T-helper 1 cell (primary cell): ENCODE measurements at regions not wholly inside any gene's neighbourhood (a gene's known extent, or its start where the extent isn't known, plus 50 kb on each side); places are given as distances from the start of the nearest gene placed in this dataset.

Source experiments
- DNase-seq, 5 donors: peaks; one replicate each; pipeline ENCODE4 v3.0.0-alpha.2; 2012 to 2020

DNA sequence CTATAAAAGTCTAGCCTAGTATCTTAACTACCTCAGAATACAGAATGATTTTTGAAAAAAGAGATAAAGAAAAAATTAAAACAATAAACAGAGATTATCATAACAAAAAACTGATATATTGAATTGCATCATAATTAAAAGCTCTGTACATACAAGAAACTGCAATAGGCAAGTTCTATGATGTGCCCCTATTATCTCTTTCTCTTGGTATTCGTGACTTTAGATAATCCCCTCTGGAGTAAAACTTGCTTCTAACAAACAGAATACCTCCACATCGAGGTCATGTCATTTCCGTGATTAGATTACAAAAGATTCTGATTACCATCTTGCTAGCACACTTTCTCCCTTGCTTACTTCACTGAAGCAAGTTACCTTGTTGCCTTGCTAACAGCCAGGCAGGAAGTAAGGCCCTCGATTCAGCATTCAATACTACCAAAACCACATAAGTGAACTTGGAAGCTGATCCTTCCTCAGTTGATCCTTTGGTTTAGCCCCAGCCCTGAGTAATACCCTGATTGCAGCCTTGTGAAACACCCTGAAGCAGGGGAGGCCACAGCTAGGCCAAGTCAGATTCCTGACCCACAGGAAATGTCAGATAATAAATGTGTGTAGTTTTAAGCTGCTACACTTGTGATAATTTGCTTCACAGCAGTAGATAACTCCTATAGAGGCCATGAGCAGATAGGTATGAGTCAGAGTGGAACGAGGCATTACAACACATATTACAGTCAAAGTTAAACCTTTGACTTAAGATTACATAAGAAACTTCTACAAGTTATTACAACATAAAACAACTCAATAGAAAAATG is 53.7 kb upstream of the TMX4 start:
- peak in 1 of 5 donors; percentile 2 for DNase-seq

DNA sequence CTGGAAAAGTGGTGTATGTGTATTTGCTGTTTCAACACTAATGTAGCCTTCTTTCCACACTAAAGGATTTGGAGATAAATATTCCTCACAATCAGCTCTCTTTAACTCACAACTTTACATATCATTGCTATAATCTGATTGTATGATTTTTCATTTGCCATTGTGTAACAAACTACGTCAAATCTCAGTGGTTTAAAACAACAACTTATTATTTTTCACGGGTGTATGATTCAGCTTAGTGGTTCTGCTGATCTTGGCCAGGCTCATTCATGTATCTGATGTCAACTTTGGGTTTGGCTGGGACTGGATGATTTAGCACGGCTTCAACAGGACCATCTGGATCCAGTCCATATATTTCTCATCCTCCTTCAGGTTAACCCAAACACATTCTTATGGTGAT is 55.4 kb upstream of the TMX4 start:
- no peak for DNase-seq

DNA sequence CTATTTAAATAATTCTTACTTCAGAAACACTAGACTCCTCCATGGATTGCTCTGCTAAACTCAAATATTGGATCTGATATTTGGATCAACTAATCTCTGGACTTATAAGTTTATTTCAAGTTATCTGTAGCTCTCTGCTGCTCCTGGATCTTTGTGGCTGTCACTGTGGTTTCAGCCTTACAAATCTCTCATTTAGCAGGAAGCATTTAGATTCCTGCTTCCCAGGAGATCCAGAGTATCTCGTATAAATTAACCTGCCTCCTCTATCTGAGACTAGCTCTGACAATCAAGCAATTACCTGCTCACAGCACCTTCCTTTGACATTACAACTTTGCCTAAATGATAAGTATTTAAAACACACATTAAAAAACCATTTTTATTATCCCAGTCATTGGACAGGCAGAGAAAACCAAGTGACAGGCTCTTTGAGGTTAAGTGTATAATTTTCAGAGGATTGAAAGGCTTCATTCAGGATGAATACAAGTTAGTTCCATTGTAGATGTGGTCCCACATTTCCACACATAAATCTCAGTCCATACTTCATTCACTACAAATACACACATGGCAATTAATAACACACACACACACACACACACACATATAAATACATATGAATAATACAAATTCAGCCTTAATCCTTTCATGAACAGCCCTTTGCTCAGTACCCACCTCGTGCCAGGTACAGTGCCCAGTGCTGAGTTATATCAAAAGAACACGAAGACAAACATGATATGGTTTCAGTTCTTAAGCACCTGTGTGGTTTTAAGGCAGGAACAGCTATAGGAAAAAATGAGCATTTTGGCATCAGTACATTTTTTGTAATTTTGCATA is 55.5 kb upstream of the PLCB1 start:
- no peak for DNase-seq

DNA sequence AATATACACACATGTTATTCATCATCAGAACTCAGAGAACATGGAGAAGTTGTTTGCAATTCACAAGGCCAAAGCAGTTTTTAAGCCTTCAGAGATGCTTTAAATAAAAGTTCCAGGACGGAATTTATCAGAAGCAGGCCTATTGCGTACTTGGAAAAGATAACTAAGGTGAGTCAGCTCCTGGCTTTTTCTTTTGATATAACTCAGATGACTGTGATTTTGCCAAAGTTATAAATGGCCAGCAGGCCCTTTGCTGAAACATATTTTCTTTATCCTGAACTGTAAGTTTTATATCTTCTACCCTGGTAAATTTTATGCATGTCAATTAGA is 55.0 kb upstream of the PLCB1 start:
- DNase-seq = no peak

DNA sequence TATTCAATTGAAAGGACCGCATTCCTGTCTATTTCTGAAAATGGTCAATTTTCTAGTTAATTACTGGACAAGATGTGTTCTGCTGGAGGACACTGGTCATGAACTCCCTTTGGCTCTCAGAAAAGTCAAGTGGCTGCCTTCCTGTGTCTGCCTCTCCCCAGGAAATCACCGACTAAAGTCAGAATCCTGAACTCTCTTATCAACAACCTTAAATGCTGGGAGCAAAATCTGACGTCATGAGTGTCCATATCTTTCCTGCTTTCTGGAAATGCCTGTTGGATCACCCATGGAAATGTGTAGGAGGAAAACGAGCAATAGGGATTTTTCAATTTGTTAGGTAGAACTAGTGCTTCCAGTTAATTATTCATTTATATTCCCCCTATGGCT is 53.5 kb upstream of the PLCB1 start:
- no peak for DNase-seq

DNA sequence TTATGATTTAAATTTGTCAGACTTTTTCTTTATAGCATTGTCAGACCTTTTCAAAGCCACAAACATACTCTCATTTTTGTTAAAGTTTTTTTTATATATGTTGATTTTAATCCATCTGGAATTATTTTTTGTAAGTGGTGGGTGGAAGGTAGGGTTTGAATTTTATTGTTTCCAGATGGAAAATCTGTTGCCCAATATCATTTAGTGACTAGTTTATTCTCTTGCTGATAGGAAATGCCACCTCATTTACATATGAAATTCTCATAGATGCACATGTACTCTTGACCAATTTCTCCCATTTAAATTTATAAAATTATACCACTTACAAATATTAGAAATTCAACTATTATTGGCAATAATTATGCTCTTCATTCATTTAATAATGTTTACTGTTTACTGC is 52.1 kb upstream of the PLCB1 start:
- DNase-seq = no peak

DNA sequence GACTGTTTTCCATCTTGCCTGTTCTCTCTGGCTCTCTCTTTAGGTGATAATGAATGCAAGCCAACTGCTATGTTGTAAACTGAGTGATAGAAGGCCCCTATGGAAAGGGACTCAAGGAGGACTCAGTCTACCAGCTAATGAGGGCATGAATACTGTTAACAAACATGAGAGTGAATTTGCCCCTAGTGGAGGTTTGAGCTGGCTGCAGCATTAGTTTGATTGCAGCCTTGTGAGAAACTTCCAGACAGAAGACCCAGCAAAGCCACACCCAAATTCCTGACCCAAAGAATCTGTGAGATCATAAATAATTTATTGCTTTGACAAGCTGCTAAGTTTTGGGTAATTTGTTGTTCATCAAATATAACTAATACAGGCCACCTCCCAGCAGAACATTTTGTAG is 50.0 kb upstream of the PLCB1 start:
- no peak for DNase-seq
